KMS-11 (cell line): ENCODE measurements at regions not wholly inside any gene's neighbourhood (a gene's known extent, or its start where the extent isn't known, plus 50 kb on each side); places are given as distances from the start of the nearest gene placed in this dataset.

Source experiments
- H2AFZ ChIP-seq: fragments of 200-600 bp; sonication (generic); 2 replicates; pipeline ENCODE4 v1.6.1; 2016; ENCODE audit warnings: antibody characterized with exemption, mixed run types, low read depth
- H3K27ac ChIP-seq: fragments of 200-600 bp; sonication (generic); 2 replicates; pipeline ENCODE4 v1.6.1; 2016; ENCODE audit warnings: mild to moderate bottlenecking, mixed run types
- H3K27me3 ChIP-seq: fragments of 200-600 bp; sonication (generic); 2 replicates; pipeline ENCODE4 v1.6.1; 2017; ENCODE audit warnings: mild to moderate bottlenecking, low read depth, mixed run types, moderate library complexity; ENCODE audit not compliant: insufficient read depth
- H3K36me3 ChIP-seq: fragments of 200-600 bp; sonication (generic); 2 replicates; pipeline ENCODE4 v1.6.1; 2017; ENCODE audit warnings: mild to moderate bottlenecking, mixed run types; ENCODE audit not compliant: insufficient read depth
- H3K4me1 ChIP-seq: fragments of 200-600 bp; sonication (generic); 2 replicates; pipeline ENCODE4 v1.6.1; 2016; ENCODE audit warnings: mild to moderate bottlenecking, low read depth, mixed run types; ENCODE audit not compliant: poor library complexity, severe bottlenecking
- H3K4me2 ChIP-seq: fragments of 200-600 bp; sonication (generic); 2 replicates; pipeline ENCODE4 v1.7.0; 2016; ENCODE audit warnings: mild to moderate bottlenecking, mixed run types
- H3K4me3 ChIP-seq: fragments of 200-600 bp; sonication (generic); IDR thresholded peaks from 2 replicates; pipeline ENCODE4 v1.6.1; 2017; ENCODE audit warnings: low read depth, low read length, mixed read lengths; ENCODE audit not compliant: insufficient read depth
- H3K79me2 ChIP-seq: fragments of 200-600 bp; sonication (generic); 2 replicates; pipeline ENCODE4 v1.6.1; 2016; ENCODE audit warnings: low read depth, mixed run types; ENCODE audit not compliant: insufficient read depth
- H3K9ac ChIP-seq: fragments of 200-600 bp; sonication (generic); 2 replicates; pipeline ENCODE4 v1.6.1; 2016; ENCODE audit warnings: mild to moderate bottlenecking, mixed run types
- H4K20me1 ChIP-seq: fragments of 200-600 bp; sonication (generic); 2 replicates; pipeline ENCODE4 v1.6.1; 2016; ENCODE audit warnings: mild to moderate bottlenecking, mixed run types; ENCODE audit not compliant: insufficient read depth
- CTCF ChIP-seq: fragments of 200-600 bp; sonication (generic); conservative IDR thresholded peaks from 2 replicates; pipeline ENCODE4 v1.6.1; 2017; ENCODE audit warnings: low read depth, mild to moderate bottlenecking, antibody characterized with exemption, low read length, moderate library complexity, mixed read lengths

- Histone ChIP-seq H3K36me3 (no peaks in the 10 kb centered on the region), H3K27me3 (no peaks in the 10 kb centered on the region), H3K4me2 (no peak overlapping the region), H4K20me1 (no peaks in the 10 kb centered on the region), H3K9ac (no peak overlapping the region), H3K4me1 (no peaks in the 10 kb centered on the region), H3K27ac (no peak overlapping the region), H2AFZ (no peak overlapping the region), H3K79me2 (no peaks in the 10 kb centered on the region), H3K4me3 (no peak overlapping the region)
- no peak for TF ChIP-seq CTCF
Observed at GRCh38 chr14:39857376-39858055, 425.3 kb upstream of the FBXO33 start.

- Histone ChIP-seq H3K27ac (no peak overlapping the region), H4K20me1 (no peaks in the 10 kb centered on the region), H3K27me3 (no peaks in the 10 kb centered on the region), H3K36me3 (no peaks in the 10 kb centered on the region), H3K4me2 (no peak overlapping the region), H3K4me1 (no peaks in the 10 kb centered on the region), H3K9ac (no peak overlapping the region), H3K4me3 (no peak overlapping the region), H3K79me2 (no peaks in the 10 kb centered on the region), H2AFZ (no peak overlapping the region)
- TF ChIP-seq CTCF, result no peak
Observed at GRCh38 chr14:39853441-39853840, 421.2 kb upstream of the FBXO33 start.

- no peak overlapping the region for H3K27ac ChIP-seq
- no peaks in the 10 kb centered on the region for H3K36me3 ChIP-seq
- no peak for TF ChIP-seq CTCF
- H3K4me2 ChIP-seq, result no peak overlapping the region
- no peak overlapping the region for H3K9ac ChIP-seq
- no peaks in the 10 kb centered on the region for H3K79me2 ChIP-seq
- H2AFZ ChIP-seq, result no peak overlapping the region
- H3K4me3 ChIP-seq, result no peak overlapping the region
- H3K4me1 ChIP-seq, result no peaks in the 10 kb centered on the region
- no peaks in the 10 kb centered on the region for H3K27me3 ChIP-seq
- H4K20me1 ChIP-seq, result no peaks in the 10 kb centered on the region
Observed at GRCh38 chr14:39851202-39851601, 419.0 kb upstream of the FBXO33 start.

- TF ChIP-seq CTCF, result no peak
- no peaks in the 10 kb centered on the region for H4K20me1 ChIP-seq
- no peaks in the 10 kb centered on the region for H3K79me2 ChIP-seq
Observed at GRCh38 chr14:39847852-39848251, 415.6 kb upstream of the FBXO33 start.

More at GRCh38 chr14:39847852-39848251, 415.6 kb upstream of the FBXO33 start:
- no peak overlapping the region for H3K9ac ChIP-seq
- H3K4me1 ChIP-seq, result peaks cover 4% of the 10 kb centered on the region
- no peaks in the 10 kb centered on the region for H3K27me3 ChIP-seq
- H3K4me2 ChIP-seq, result no peak overlapping the region
- H3K27ac ChIP-seq, result no peak overlapping the region
- H3K4me3 ChIP-seq, result no peak overlapping the region
- no peaks in the 10 kb centered on the region for H3K36me3 ChIP-seq
- H2AFZ ChIP-seq, result no peak overlapping the region
